ENCODE measurements at regions not wholly inside any gene's neighbourhood (a gene's known extent, or its start where the extent isn't known, plus 50 kb on each side); places are given as distances from the start of the nearest gene placed in this dataset.

- H3K27ac ChIP-seq: no peak overlapping the region
- H3K36me3 ChIP-seq (ENCODE audit: insufficient read depth): no peaks in the 10 kb centered on the region
- H2AFZ ChIP-seq (ENCODE audit: low read depth): no peak overlapping the region
- H4K20me1 ChIP-seq (ENCODE audit: insufficient read depth): no peaks in the 10 kb centered on the region
- H3K4me3 ChIP-seq (IDR thresholded peaks at IDR 0.05; ENCODE audit: insufficient read depth, low read depth, low read length): no peak overlapping the region
- no peak for TF ChIP-seq CTCF (conservative IDR thresholded peaks at IDR 0.05; ENCODE audit: low read depth, low read length)
- H3K4me2 ChIP-seq: no peak overlapping the region
- no peaks in the 10 kb centered on the region for H3K27me3 ChIP-seq (ENCODE audit: insufficient read depth, low read depth)
- H3K4me1 ChIP-seq (ENCODE audit: low read depth, poor library complexity, severe bottlenecking): no peaks in the 10 kb centered on the region
- H3K79me2 ChIP-seq (ENCODE audit: insufficient read depth, low read depth): no peaks in the 10 kb centered on the region
- H3K9ac ChIP-seq: no peak overlapping the region
Observed at GRCh38 chrX:4179031-4179430, 465.6 kb upstream of the PRKX start.

GRCh38 chrX:4175221-4175620, 461.8 kb upstream of the PRKX start:
- no peak overlapping the region for H3K4me2 ChIP-seq
- no peak overlapping the region for H3K9ac ChIP-seq
- H4K20me1 ChIP-seq (ENCODE audit: insufficient read depth): no peaks in the 10 kb centered on the region
- H2AFZ ChIP-seq (ENCODE audit: low read depth): no peak overlapping the region
- no peaks in the 10 kb centered on the region for H3K4me1 ChIP-seq (ENCODE audit: low read depth, poor library complexity, severe bottlenecking)
- no peak overlapping the region for H3K4me3 ChIP-seq (IDR thresholded peaks at IDR 0.05; ENCODE audit: insufficient read depth, low read depth, low read length)
- H3K36me3 ChIP-seq (ENCODE audit: insufficient read depth): no peaks in the 10 kb centered on the region
- no peak for TF ChIP-seq CTCF (conservative IDR thresholded peaks at IDR 0.05; ENCODE audit: low read depth, low read length)
- H3K79me2 ChIP-seq (ENCODE audit: insufficient read depth, low read depth): no peaks in the 10 kb centered on the region
- H3K27me3 ChIP-seq (ENCODE audit: insufficient read depth, low read depth): no peaks in the 10 kb centered on the region
- H3K27ac ChIP-seq: no peak overlapping the region

- Histone ChIP-seq H3K4me2 (no peak overlapping the region), H3K36me3 (ENCODE audit: insufficient read depth) (no peaks in the 10 kb centered on the region), H3K79me2 (ENCODE audit: insufficient read depth, low read depth) (no peaks in the 10 kb centered on the region), H3K9ac (no peak overlapping the region), H3K4me3 (IDR thresholded peaks at IDR 0.05; ENCODE audit: insufficient read depth, low read depth, low read length) (no peak overlapping the region), H4K20me1 (ENCODE audit: insufficient read depth) (no peaks in the 10 kb centered on the region), H3K4me1 (ENCODE audit: low read depth, poor library complexity, severe bottlenecking) (no peaks in the 10 kb centered on the region), H2AFZ (ENCODE audit: low read depth) (no peak overlapping the region), H3K27ac (no peak overlapping the region), H3K27me3 (ENCODE audit: insufficient read depth, low read depth) (no peaks in the 10 kb centered on the region)
- TF ChIP-seq CTCF (conservative IDR thresholded peaks at IDR 0.05; ENCODE audit: low read depth, low read length): no peak
Observed at GRCh38 chrX:4173743-4174142, 460.3 kb upstream of the PRKX start.

GRCh38 chrX:4151798-4152197, 438.3 kb upstream of the PRKX start:
- Histone ChIP-seq H3K9ac (no peak overlapping the region), H3K4me3 (IDR thresholded peaks at IDR 0.05; ENCODE audit: insufficient read depth, low read depth, low read length) (no peak overlapping the region), H3K27ac (no peak overlapping the region), H3K36me3 (ENCODE audit: insufficient read depth) (no peaks in the 10 kb centered on the region), H3K4me2 (no peak overlapping the region), H3K27me3 (ENCODE audit: insufficient read depth, low read depth) (no peaks in the 10 kb centered on the region), H2AFZ (ENCODE audit: low read depth) (no peak overlapping the region), H3K79me2 (ENCODE audit: insufficient read depth, low read depth) (no peaks in the 10 kb centered on the region), H3K4me1 (ENCODE audit: low read depth, poor library complexity, severe bottlenecking) (no peaks in the 10 kb centered on the region), H4K20me1 (ENCODE audit: insufficient read depth) (no peaks in the 10 kb centered on the region)
- no peak for TF ChIP-seq CTCF (conservative IDR thresholded peaks at IDR 0.05; ENCODE audit: low read depth, low read length)

GRCh38 chrX:4150259-4150658, 436.8 kb upstream of the PRKX start:
- Histone ChIP-seq H3K4me3 (IDR thresholded peaks at IDR 0.05; ENCODE audit: insufficient read depth, low read depth, low read length) (no peak overlapping the region), H3K4me1 (ENCODE audit: low read depth, poor library complexity, severe bottlenecking) (no peaks in the 10 kb centered on the region), H3K36me3 (ENCODE audit: insufficient read depth) (no peaks in the 10 kb centered on the region), H2AFZ (ENCODE audit: low read depth) (no peak overlapping the region), H3K27ac (no peak overlapping the region), H4K20me1 (ENCODE audit: insufficient read depth) (no peaks in the 10 kb centered on the region), H3K27me3 (ENCODE audit: insufficient read depth, low read depth) (no peaks in the 10 kb centered on the region), H3K9ac (no peak overlapping the region), H3K79me2 (ENCODE audit: insufficient read depth, low read depth) (no peaks in the 10 kb centered on the region), H3K4me2 (no peak overlapping the region)
- TF ChIP-seq CTCF (conservative IDR thresholded peaks at IDR 0.05; ENCODE audit: low read depth, low read length): no peak
